ENCODE measurements at regions not wholly inside any gene's neighbourhood (a gene's known extent, or its start where the extent isn't known, plus 50 kb on each side); places are given as distances from the start of the nearest gene placed in this dataset.

DNA sequence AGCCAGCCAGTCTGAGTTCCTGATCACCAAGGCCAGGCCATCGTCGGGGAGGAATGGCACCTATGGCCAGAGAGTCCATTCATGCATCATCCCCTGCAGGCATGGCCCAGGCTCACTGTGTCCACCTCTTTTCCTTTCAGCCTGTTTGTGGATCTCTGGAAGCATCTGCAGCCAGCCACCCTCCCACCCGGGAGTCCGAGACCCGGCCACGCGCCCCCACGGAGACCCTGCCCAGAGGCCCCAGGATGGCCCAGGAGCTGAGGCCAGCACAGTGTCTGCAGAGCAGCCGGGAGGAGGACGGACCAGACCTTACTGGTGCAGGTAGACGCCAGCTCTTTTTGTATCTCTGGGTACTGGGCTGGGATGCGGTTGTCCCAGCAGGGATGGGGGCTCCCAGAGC is 245.1 kb upstream of the CIBAR2 start:
- TF ChIP-seq TAF1 (IDR thresholded peaks at IDR 0.05; ENCODE audit: borderline replicate concordance, insufficient read depth, low read length) (no peak), SIN3A (IDR thresholded peaks at IDR 0.05; ENCODE audit: borderline replicate concordance, insufficient read depth, low read length) (no peak)
- TF ChIP-seq, protein P1, sequence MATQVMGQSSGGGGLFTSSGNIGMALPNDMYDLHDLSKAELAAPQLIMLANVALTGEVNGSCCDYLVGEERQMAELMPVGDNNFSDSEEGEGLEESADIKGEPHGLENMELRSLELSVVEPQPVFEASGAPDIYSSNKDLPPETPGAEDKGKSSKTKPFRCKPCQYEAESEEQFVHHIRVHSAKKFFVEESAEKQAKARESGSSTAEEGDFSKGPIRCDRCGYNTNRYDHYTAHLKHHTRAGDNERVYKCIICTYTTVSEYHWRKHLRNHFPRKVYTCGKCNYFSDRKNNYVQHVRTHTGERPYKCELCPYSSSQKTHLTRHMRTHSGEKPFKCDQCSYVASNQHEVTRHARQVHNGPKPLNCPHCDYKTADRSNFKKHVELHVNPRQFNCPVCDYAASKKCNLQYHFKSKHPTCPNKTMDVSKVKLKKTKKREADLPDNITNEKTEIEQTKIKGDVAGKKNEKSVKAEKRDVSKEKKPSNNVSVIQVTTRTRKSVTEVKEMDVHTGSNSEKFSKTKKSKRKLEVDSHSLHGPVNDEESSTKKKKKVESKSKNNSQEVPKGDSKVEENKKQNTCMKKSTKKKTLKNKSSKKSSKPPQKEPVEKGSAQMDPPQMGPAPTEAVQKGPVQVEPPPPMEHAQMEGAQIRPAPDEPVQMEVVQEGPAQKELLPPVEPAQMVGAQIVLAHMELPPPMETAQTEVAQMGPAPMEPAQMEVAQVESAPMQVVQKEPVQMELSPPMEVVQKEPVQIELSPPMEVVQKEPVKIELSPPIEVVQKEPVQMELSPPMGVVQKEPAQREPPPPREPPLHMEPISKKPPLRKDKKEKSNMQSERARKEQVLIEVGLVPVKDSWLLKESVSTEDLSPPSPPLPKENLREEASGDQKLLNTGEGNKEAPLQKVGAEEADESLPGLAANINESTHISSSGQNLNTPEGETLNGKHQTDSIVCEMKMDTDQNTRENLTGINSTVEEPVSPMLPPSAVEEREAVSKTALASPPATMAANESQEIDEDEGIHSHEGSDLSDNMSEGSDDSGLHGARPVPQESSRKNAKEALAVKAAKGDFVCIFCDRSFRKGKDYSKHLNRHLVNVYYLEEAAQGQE (IDR thresholded peaks at IDR 0.05; ENCODE audit: insufficient read depth in 1 of 2, low read depth in 2 of 2, low read length in 2 of 2): no peak

DNA sequence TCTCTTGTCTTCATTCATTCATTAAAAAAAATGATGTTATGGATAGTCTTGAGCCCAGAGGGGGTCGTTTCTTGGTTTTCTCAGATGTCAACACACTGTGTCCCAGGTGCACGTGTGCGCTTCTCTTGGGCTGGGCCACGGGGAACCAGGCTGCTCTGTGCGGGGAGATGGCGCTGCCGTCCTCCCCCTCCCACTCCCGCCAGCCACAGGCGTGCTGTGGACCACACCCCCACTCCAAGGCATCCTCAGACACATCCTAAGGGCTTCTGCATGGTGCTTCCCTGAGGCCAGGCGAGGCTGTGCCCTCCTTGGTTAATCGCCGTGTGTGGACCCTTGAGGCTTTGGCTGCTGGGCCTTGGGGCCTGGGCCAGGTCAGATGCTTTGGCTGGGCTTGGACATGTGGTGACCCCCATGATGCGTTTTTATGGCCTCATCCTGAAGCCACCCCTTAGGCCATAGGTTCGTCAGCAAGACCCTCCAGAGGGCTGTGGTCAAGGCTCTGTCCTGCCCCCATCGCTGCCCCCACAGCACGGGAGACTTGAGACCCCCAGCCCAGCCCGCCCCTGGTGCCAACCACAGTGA is 245.7 kb upstream of the CIBAR2 start:
- TF ChIP-seq TAF1 (IDR thresholded peaks at IDR 0.05; ENCODE audit: borderline replicate concordance, insufficient read depth, low read length) (no peak), POLR2AphosphoS5 (IDR thresholded peaks at IDR 0.05; ENCODE audit: low read depth, low read length) (no peak), FOXP2 (optimal IDR thresholded peaks at IDR 0.05; ENCODE audit: borderline replicate concordance, extremely low read depth, extremely low read length, insufficient read depth) (no peak), SIN3A (IDR thresholded peaks at IDR 0.05; ENCODE audit: borderline replicate concordance, insufficient read depth, low read length) (no peak)
- TF ChIP-seq, protein P1 (IDR thresholded peaks at IDR 0.05; ENCODE audit: insufficient read depth in 1 of 2, low read depth in 2 of 2, low read length in 2 of 2): no peak

DNA sequence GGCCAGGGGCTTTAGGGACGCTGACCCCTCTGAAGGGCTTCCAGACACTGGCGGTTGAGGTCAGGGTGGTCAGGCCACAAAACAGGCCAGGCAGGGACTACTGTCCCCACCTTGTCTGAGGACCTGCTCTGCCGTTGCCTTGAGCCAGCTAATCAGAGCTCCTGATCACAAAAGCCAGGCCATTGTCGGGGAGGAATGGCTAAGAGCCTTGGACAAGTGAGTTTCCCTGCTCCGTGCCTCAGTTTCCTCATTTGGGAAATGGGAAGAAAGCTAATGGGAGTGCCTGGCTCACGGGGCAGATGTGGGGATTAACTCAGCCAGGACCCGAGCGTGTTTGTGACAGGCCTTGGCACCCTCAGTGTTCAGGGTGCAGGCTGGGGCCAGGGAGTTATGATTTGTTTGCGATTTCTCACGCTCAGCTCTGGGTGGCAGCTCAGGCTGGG is 246.5 kb upstream of the CIBAR2 start:
- TF ChIP-seq TAF1 (IDR thresholded peaks at IDR 0.05; ENCODE audit: borderline replicate concordance, insufficient read depth, low read length) (no peak), POLR2AphosphoS5 (IDR thresholded peaks at IDR 0.05; ENCODE audit: low read depth, low read length) (no peak), FOXP2 (optimal IDR thresholded peaks at IDR 0.05; ENCODE audit: borderline replicate concordance, extremely low read depth, extremely low read length, insufficient read depth) (no peak), SIN3A (IDR thresholded peaks at IDR 0.05; ENCODE audit: borderline replicate concordance, insufficient read depth, low read length) (no peak)
- TF ChIP-seq, protein P1 (IDR thresholded peaks at IDR 0.05; ENCODE audit: insufficient read depth in 1 of 2, low read depth in 2 of 2, low read length in 2 of 2): no peak

DNA sequence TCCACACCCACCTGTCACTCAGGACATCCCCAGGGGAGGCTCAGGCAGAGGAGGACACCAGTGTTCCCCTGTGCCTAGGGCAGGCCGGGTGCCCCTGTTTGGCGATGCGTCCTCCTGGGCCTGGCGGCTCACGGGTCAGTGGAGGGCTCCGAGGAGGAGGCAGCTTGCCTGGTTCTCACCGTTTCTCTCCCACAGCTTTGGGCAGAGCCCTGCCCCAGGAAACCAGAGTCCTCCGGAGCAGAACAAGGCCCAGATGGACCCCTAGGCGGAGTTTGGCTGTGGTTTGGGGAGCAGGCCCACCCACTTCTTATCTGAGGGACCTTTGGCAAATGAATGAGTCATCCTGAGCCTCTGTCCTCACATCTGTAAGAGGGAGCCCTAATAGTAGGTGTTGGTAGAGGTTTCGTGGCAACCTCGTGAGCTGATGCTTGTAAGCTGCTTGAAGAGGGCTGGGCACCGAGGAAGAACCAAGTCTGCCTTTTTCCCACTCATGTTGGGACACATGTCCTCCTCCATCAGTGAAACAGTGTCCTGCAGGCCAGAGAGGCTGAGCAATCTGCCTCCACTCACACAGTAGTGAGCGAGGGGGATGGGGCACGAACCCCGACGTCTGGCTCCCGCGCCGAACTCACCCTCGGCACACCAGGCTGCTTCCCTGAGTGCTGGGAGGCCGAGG is 247.0 kb upstream of the CIBAR2 start:
- TF ChIP-seq, protein P1 (IDR thresholded peaks at IDR 0.05; ENCODE audit: insufficient read depth in 1 of 2, low read depth in 2 of 2, low read length in 2 of 2): no peak
- no peak for TF ChIP-seq TAF1 (IDR thresholded peaks at IDR 0.05; ENCODE audit: borderline replicate concordance, insufficient read depth, low read length)
- no peak for TF ChIP-seq SIN3A (IDR thresholded peaks at IDR 0.05; ENCODE audit: borderline replicate concordance, insufficient read depth, low read length)
- TF ChIP-seq FOXP2 (optimal IDR thresholded peaks at IDR 0.05; ENCODE audit: borderline replicate concordance, extremely low read depth, extremely low read length, insufficient read depth): no peak
- TF ChIP-seq POLR2AphosphoS5 (IDR thresholded peaks at IDR 0.05; ENCODE audit: low read depth, low read length): no peak
